ENCODE measurements at regions not wholly inside any gene's neighbourhood (a gene's known extent, or its start where the extent isn't known, plus 50 kb on each side); places are given as distances from the start of the nearest gene placed in this dataset.
"Not testable (repeated sequence)": the region's sequence is repeated elsewhere in the genome, so short reads cannot be mapped to it uniquely, and the experiment has no call there.

DNA sequence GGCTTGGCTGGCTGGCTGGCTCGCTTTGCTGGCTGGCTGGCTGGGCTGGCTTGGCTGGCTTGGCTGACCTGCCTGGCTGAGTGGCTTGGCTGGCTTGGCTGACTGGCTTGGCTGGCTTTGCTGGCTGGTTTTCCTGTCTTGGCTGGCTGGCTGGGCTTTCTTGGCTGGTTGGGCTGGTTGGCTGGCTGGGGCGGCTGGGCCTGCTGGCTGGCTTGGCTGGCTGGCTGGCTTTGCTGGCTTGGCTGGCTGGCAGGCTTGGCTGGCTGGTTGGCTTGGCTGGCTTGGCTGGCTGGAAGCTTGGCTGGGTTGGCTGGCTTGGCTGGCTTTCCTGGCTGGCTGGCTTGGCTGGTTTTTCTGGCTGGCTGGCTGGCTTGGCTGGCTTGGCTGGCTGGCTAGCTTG is 435.6 kb downstream of the GOLGA6L6 start:
- no peaks in the 10 kb centered on the region for H3K27me3 Mint-ChIP-seq (ENCODE audit: insufficient read depth, unreplicated experiment)
- Histone ChIP-seq H3K4me3 (ENCODE audit: low read depth, low read length) (no peak overlapping the region), H3K27me3 (replicated peaks; ENCODE audit: control insufficient read depth, insufficient read depth, low read length) (no peaks in the 10 kb centered on the region), H3K36me3 (ENCODE audit: control insufficient read depth, insufficient read depth, low read length) (no peaks in the 10 kb centered on the region), H3K4me1 (no peaks in the 10 kb centered on the region), H3K9me3 (peaks cover 4% of the 10 kb centered on the region; the same call in 1 of the 2 replicates)
- peak; percentile 21 to 54 for DNase-seq
- no TSS peak for BruUV-seq (replicated peaks)
- no peaks in the 10 kb centered on the region for H3K36me3 Mint-ChIP-seq (ENCODE audit: insufficient read depth, unreplicated experiment)
- no peaks in the 10 kb centered on the region for H3K9me3 Mint-ChIP-seq (ENCODE audit: unreplicated experiment)
- no peak overlapping the region for H3K4me3 Mint-ChIP-seq (ENCODE audit: unreplicated experiment)
- H3K4me1 Mint-ChIP-seq (ENCODE audit: low read depth, unreplicated experiment): no peaks in the 10 kb centered on the region
- H3K27ac Mint-ChIP-seq (ENCODE audit: unreplicated experiment): no peak overlapping the region
- ChIA-PET CTCF (no interaction called here), POLR2A (no interaction called here)
- TF ChIP-seq, protein P1, sequence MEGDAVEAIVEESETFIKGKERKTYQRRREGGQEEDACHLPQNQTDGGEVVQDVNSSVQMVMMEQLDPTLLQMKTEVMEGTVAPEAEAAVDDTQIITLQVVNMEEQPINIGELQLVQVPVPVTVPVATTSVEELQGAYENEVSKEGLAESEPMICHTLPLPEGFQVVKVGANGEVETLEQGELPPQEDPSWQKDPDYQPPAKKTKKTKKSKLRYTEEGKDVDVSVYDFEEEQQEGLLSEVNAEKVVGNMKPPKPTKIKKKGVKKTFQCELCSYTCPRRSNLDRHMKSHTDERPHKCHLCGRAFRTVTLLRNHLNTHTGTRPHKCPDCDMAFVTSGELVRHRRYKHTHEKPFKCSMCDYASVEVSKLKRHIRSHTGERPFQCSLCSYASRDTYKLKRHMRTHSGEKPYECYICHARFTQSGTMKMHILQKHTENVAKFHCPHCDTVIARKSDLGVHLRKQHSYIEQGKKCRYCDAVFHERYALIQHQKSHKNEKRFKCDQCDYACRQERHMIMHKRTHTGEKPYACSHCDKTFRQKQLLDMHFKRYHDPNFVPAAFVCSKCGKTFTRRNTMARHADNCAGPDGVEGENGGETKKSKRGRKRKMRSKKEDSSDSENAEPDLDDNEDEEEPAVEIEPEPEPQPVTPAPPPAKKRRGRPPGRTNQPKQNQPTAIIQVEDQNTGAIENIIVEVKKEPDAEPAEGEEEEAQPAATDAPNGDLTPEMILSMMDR (IDR thresholded peaks at IDR 0.05; ENCODE audit: insufficient read depth in 1 of 2, low read depth in 1 of 2, low read length in 1 of 2, severe bottlenecking in 1 of 2, unreplicated experiment in 1 of 2): no peak
- intact Hi-C loops (cut with micrococcal nuclease; ENCODE audit: unreplicated experiment): no loop called here

DNA sequence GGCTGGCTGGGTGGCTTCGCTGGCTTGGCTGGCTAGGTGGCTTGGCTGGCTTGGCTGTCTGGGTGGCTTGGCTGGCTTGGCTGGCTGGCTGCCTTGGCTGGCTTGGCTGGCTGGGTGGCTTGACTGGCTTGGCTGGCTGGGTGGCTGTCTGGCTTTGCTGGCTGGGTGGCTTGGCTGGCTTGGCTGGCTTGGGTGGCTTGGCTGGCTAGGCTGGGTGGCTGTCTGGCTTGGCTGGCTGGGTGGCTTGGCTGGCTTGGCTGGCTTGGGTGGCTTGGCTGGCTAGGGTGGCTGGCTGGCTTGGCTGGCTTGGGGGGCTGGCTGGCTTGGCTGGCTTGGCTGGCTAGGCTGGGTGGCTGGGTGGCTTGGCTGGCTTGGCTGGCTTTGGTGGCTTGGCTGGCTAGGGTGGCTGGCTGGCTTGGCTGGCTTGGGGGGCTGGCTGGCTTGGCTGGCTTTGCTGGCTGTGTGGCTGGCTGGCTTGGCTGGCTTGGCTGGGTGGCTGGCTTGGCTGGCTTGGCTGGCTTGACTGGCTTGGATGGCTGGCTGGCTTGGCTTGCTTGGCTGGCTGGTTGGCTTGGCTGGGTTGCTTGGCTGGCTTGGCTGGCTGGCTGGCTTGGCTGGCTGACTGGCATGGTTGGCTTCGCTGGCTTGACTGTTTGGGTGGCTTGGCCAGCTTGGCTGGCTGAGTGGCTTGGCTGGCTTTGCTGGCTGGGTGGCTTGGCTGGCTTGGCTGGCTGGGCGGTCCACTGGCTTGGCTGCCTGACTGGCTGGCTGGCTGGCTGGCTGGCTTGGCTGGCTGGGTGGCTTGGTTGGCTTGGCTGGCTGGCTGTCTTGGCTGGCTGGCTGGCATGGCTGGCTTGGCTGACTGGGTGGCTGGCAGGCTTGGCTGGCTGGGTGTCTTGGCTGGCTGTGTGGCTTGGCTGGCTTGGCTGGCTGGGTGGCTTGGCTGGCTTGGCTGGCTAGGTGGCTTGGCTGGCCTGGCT is 436.3 kb downstream of the GOLGA6L6 start:
- H3K27ac Mint-ChIP-seq (ENCODE audit: unreplicated experiment); H3K36me3 ChIP-seq (ENCODE audit: control insufficient read depth, insufficient read depth, low read length); intact Hi-C loops (cut with micrococcal nuclease; ENCODE audit: unreplicated experiment); H3K9me3 ChIP-seq; POLR2A ChIA-PET; H3K4me3 ChIP-seq (ENCODE audit: low read depth, low read length); BruUV-seq (replicated peaks); H3K4me1 Mint-ChIP-seq (ENCODE audit: low read depth, unreplicated experiment); H3K27me3 ChIP-seq (replicated peaks; ENCODE audit: control insufficient read depth, insufficient read depth, low read length); H3K9me3 Mint-ChIP-seq (ENCODE audit: unreplicated experiment); CTCF ChIA-PET; H3K27me3 Mint-ChIP-seq (ENCODE audit: insufficient read depth, unreplicated experiment); H3K36me3 Mint-ChIP-seq (ENCODE audit: insufficient read depth, unreplicated experiment); H3K4me3 Mint-ChIP-seq (ENCODE audit: unreplicated experiment); H3K4me1 ChIP-seq: not testable (repeated sequence)
- peak; percentile 7 to 38 for DNase-seq

DNA sequence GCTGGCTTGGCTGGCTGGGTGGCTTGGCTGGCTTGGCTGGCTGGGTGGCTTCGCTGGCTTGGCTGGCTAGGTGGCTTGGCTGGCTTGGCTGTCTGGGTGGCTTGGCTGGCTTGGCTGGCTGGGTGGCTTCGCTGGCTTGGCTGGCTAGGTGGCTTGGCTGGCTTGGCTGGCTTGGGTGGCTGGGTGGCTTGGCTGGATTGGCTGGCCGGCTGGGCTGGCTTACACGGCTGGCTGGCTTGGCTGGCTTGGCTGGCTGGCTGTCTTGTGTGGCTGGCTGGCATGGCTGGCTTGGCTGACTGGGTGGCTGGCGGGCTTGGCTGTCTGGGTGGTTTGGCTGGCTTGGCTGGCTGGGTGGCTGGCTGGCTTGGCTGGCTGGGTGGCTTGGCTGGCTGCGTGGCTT is 437.0 kb downstream of the GOLGA6L6 start:
- peak in 1 of 2 experiments; percentile 63 for DNase-seq
- not testable (repeated sequence) for H3K9me3 Mint-ChIP-seq (ENCODE audit: unreplicated experiment)

DNA sequence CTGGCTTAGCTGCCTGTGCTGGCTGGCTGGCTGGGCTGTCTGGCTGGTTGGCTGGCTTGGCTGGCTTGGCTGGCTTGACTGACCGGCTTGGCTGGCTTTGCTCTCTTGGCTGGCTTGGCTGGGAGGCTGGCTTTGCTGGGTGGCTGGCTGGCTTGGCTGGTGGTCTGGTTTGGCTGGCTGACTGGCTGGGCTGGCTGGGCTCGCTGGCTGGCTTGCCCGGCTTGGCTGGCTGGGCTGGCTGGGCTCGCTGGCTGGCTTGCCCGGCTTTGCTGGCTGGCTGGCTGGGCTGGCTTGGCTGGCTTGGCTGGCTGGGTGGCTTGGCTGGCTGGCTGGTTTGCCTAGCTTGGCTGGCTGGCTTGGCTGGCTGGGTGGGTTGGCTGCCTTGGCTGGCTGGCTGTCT is 438.7 kb downstream of the GOLGA6L6 start:
- POLR2A ChIA-PET; H3K36me3 ChIP-seq (ENCODE audit: control insufficient read depth, insufficient read depth, low read length); H3K4me3 ChIP-seq (ENCODE audit: low read depth, low read length); H3K27me3 ChIP-seq (replicated peaks; ENCODE audit: control insufficient read depth, insufficient read depth, low read length); H3K4me1 ChIP-seq; H3K36me3 Mint-ChIP-seq (ENCODE audit: insufficient read depth, unreplicated experiment); BruUV-seq (replicated peaks); CTCF ChIA-PET; H3K27me3 Mint-ChIP-seq (ENCODE audit: insufficient read depth, unreplicated experiment); H3K9me3 Mint-ChIP-seq (ENCODE audit: unreplicated experiment); H3K4me1 Mint-ChIP-seq (ENCODE audit: low read depth, unreplicated experiment); intact Hi-C loops (cut with micrococcal nuclease; ENCODE audit: unreplicated experiment); H3K27ac Mint-ChIP-seq (ENCODE audit: unreplicated experiment); H3K4me3 Mint-ChIP-seq (ENCODE audit: unreplicated experiment); H3K9me3 ChIP-seq: not testable (repeated sequence)
- peak; percentile 31 to 70 for DNase-seq

More for the DNA sequence above, 437.0 kb downstream of the GOLGA6L6 start:
- H3K4me1 ChIP-seq; POLR2A ChIA-PET; H3K4me3 Mint-ChIP-seq (ENCODE audit: unreplicated experiment); H3K4me3 ChIP-seq (ENCODE audit: low read depth, low read length); H3K27me3 ChIP-seq (replicated peaks; ENCODE audit: control insufficient read depth, insufficient read depth, low read length); H3K27ac Mint-ChIP-seq (ENCODE audit: unreplicated experiment); H3K9me3 ChIP-seq; BruUV-seq (replicated peaks); intact Hi-C loops (cut with micrococcal nuclease; ENCODE audit: unreplicated experiment); H3K4me1 Mint-ChIP-seq (ENCODE audit: low read depth, unreplicated experiment); CTCF ChIA-PET; H3K27me3 Mint-ChIP-seq (ENCODE audit: insufficient read depth, unreplicated experiment); H3K36me3 ChIP-seq (ENCODE audit: control insufficient read depth, insufficient read depth, low read length); H3K36me3 Mint-ChIP-seq (ENCODE audit: insufficient read depth, unreplicated experiment): not testable (repeated sequence)

DNA sequence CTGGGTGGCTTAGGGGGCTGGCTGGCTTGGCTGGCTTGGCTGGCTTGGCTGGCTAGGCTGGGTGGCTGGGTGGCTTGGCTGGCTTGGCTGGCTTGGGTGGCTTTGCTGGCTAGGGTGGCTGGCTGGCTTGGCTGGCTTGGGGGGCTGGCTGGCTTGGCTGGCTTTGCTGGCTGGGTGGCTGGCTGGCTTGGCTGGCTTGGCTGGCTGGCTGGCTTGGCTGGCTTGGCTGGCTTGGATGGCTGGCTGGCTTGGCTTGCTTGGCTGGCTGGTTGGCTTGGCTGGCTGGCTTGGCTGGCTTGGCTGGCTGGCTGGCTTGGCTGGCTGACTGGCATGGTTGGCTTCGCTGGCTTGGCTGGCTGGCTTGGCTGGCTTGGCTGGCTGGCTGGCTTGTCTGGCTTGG is 439.4 kb downstream of the GOLGA6L6 start:
- H3K4me1 Mint-ChIP-seq (ENCODE audit: low read depth, unreplicated experiment): not testable (repeated sequence)

DNA sequence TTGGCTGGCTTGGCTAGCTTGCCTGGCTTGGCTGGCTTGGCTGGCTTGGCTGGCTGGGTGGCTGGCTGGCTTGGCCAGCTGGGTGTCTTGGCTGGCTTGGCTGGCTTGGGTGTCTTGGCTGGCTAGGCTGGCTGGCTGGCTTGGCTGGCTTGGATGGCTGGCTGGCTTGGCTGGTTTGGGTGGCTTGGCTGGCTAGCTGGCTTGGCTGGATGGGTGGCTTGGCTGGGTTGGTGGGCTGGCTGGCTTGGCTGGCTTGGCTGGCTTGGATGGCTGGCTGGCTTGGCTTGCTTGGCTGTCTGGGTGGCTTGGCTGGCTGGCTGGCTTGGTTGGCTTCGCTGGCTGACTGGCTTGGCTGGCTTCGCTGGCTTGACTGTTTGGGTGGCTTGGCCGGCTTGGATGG is 440.3 kb downstream of the GOLGA6L6 start:
- H3K4me1 Mint-ChIP-seq (ENCODE audit: low read depth, unreplicated experiment); H3K36me3 ChIP-seq (ENCODE audit: control insufficient read depth, insufficient read depth, low read length); H3K36me3 Mint-ChIP-seq (ENCODE audit: insufficient read depth, unreplicated experiment); H3K9me3 ChIP-seq; H3K27ac Mint-ChIP-seq (ENCODE audit: unreplicated experiment); H3K4me3 Mint-ChIP-seq (ENCODE audit: unreplicated experiment); H3K4me3 ChIP-seq (ENCODE audit: low read depth, low read length); CTCF ChIA-PET; H3K27me3 Mint-ChIP-seq (ENCODE audit: insufficient read depth, unreplicated experiment); BruUV-seq (replicated peaks); H3K4me1 ChIP-seq; intact Hi-C loops (cut with micrococcal nuclease; ENCODE audit: unreplicated experiment); H3K27me3 ChIP-seq (replicated peaks; ENCODE audit: control insufficient read depth, insufficient read depth, low read length); POLR2A ChIA-PET; H3K9me3 Mint-ChIP-seq (ENCODE audit: unreplicated experiment); DNase-seq: not testable (repeated sequence)

More for the DNA sequence above, 439.4 kb downstream of the GOLGA6L6 start:
- H3K36me3 Mint-ChIP-seq (ENCODE audit: insufficient read depth, unreplicated experiment); H3K9me3 Mint-ChIP-seq (ENCODE audit: unreplicated experiment); H3K9me3 ChIP-seq; H3K27ac Mint-ChIP-seq (ENCODE audit: unreplicated experiment); CTCF ChIA-PET; H3K36me3 ChIP-seq (ENCODE audit: control insufficient read depth, insufficient read depth, low read length); POLR2A ChIA-PET; H3K27me3 Mint-ChIP-seq (ENCODE audit: insufficient read depth, unreplicated experiment); BruUV-seq (replicated peaks); intact Hi-C loops (cut with micrococcal nuclease; ENCODE audit: unreplicated experiment); H3K4me3 ChIP-seq (ENCODE audit: low read depth, low read length); H3K27me3 ChIP-seq (replicated peaks; ENCODE audit: control insufficient read depth, insufficient read depth, low read length); H3K4me1 ChIP-seq; H3K4me3 Mint-ChIP-seq (ENCODE audit: unreplicated experiment): not testable (repeated sequence)
- DNase-seq: peak; percentile 23 to 74
